D721Med (cell line): ENCODE measurements at regions not wholly inside any gene's neighbourhood (a gene's known extent, or its start where the extent isn't known, plus 50 kb on each side); places are given as distances from the start of the nearest gene placed in this dataset.
A peak's percentile ranks its signal among the peaks of the same experiment; 100 is the strongest.

Experiments
- DNase-seq: peaks from one replicate; pipeline ENCODE4 v3.0.0; 2011; ENCODE audit warnings: low spot score; ENCODE audit not compliant: insufficient read length
- FAIRE-seq: peaks from 2 replicates; lab custom pipeline; 2011; peaks lifted over from hg19 to GRCh38; lab: Jason Lieb, UNC
- CTCF ChIP-seq: IDR thresholded peaks from 2 replicates; pipeline ENCODE4 v1.5.1; 2012; ENCODE audit warnings: mild to moderate bottlenecking, control low read depth; ENCODE audit not compliant: insufficient read depth; ENCODE audit errors: missing control alignments

- no peak for FAIRE-seq
- no peak for DNase-seq
- TF ChIP-seq CTCF = peak; percentile 78
Observed at GRCh38 chr10:21078410-21079329, 181.6 kb upstream of the NEBL start.

- no peak for FAIRE-seq
- DNase-seq = no peak
- no peak for TF ChIP-seq CTCF
Observed at GRCh38 chr10:21077681-21078080, 180.6 kb upstream of the NEBL start.

- no peak for FAIRE-seq
- no peak for DNase-seq
Observed at GRCh38 chr10:21076381-21076780, 179.3 kb upstream of the NEBL start.

GRCh38 chr10:21075880-21076279 is 178.8 kb upstream of the NEBL start:
- TF ChIP-seq CTCF = no peak
- FAIRE-seq = no peak
- no peak for DNase-seq

More at GRCh38 chr10:21076381-21076780, 179.3 kb upstream of the NEBL start:
- no peak for TF ChIP-seq CTCF

- DNase-seq (no peak), FAIRE-seq (no peak)
- no peak for TF ChIP-seq CTCF
Observed at GRCh38 chr10:21071001-21071673, 174.0 kb upstream of the NEBL start.

GRCh38 chr10:21069929-21070700 is 173.0 kb upstream of the NEBL start:
- FAIRE-seq = peak; percentile 89
- no peak for TF ChIP-seq CTCF
- DNase-seq = no peak
